CMK (cell line): ENCODE measurements at regions not wholly inside any gene's neighbourhood (a gene's known extent, or its start where the extent isn't known, plus 50 kb on each side); places are given as distances from the start of the nearest gene placed in this dataset.

Experiments used
- DNase-seq: peaks from one replicate; pipeline ENCODE4 v3.0.0-alpha.2; 2010; ENCODE audit warnings: low read depth

DNA sequence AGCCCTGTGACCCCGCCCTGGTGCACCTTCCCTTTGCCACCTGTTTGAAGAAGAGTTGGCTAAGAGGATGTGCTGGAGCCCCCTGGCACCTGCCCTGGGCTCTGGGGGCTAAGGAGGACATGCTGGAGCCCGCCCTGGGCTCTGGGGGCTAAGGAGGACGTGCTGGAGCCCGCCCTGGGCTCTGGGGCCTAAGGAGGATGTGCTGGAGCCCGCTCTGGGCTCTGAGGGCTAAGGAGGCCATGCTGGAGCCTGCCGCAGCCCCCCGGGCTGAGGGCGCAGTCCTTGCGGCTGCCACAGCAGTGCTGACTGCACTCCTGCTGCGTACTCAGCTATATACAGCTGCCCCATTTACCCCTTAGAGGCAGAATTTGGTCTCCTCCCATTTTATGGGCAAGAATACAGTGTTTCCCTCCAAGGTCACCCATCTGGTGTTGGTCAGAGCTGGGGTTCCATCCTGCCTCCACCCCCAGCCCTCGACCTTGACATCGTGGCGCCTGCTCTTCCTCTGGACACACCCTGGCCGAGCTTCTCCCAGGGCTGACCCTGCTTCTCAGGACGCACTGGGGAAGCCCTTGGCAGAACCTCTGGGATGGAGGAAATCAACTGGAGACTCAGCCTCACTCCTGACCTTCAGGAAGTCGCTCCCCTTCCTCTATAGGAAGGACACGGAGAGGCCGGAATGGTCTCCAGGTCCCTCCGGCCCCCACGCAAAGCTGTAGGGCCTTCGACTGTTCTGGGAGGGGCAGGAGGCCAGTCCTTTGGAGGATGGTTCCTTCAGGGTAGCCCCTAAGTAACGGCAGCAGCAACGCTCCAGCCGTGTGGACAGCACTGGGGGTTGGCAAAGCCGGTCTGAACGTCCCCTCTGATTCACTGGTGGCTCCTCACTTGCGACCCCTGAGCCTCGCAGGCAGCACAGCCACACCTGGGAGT, 65.0 kb upstream of the HPCAL1 start:
- no peak for DNase-seq

DNA sequence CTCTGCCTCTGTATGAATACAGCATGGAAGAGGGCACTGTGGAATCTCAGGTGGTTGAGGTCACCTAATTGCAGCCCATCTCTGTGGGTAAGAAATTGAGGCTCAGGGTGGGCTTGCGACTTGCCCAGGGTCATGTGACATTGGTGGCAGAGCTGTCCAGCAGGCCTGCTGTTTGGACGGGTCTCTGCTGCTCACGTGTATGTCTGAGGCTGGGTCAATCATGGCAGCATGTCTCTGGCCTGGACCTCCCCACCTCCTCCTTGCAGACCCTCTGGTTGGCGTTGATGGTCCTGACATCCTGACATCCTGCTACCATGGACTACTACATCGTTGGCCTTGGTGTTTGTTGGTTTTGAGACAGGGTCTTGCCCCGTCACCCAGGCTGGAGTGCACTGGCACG, 64.3 kb upstream of the HPCAL1 start:
- DNase-seq = no peak

DNA sequence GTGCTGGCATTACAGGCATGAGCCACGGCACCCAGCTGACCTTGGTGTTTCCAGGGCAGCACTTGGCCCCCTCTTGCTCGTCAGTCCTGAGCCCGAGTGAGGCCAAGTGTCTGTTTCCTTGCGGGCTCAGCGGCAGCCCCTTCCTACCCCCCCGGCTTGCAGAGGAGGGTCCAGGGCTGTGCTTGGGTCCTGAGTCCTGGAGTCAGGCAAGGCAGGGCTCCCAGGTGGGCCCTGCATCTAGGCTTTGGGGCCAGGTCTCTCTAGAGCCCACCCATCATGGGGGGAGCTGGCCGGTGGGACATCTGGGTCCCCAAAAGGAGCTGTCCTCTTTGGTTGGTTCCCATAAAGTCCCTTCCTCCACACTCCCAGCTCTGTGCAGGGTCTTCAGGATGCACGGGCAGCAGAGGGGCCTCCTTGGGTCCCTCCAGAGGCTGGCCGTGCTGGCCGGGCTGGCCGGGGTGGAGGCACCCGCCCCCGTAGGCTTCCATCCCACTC, 63.7 kb upstream of the HPCAL1 start:
- DNase-seq = no peak

DNA sequence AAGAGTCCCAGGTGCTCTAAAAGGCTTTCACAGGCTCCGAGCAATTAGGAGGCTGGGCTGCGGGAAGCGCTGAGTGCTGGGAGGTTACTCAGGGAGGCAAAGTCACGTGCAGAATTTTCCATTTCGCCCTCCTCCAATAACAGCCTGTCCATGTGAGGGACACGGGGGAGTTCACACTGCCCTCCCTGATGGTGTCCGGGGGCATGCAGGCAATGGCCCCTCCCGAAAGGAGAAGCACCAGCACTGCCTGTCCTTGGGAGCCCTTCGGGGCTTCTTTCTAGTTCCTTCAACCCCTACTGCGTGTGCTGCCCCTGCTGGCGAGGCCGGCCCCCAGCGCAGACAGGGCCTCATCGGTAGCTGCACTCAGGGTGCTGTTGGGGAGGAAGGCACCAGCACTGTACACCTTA, 63.1 kb upstream of the HPCAL1 start:
- no peak for DNase-seq

DNA sequence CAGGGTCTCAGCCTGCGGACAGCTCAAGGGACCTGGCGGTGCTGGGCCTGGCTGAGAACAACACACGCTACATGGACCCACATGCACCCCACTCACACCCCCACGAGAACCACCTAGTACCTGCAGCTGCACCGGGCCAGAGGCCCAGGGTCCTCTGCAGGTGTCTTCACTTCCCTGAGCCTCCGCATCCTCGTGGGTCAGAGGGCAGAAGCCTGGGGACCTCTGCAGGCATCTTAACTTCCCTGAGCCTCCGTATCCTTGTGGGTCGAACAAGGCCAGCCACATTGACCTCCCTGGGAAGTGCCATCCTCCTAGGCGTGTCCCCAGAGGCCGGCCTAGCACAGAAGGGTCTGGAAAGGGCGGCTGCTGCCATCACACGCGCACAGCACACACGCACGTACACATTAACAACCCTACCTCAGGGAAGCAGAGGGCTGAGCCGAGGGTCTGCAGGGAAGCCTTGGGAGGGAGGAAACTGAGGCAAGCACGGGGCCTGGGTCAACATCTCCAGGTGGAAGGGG, 62.5 kb upstream of the HPCAL1 start:
- no peak for DNase-seq

DNA sequence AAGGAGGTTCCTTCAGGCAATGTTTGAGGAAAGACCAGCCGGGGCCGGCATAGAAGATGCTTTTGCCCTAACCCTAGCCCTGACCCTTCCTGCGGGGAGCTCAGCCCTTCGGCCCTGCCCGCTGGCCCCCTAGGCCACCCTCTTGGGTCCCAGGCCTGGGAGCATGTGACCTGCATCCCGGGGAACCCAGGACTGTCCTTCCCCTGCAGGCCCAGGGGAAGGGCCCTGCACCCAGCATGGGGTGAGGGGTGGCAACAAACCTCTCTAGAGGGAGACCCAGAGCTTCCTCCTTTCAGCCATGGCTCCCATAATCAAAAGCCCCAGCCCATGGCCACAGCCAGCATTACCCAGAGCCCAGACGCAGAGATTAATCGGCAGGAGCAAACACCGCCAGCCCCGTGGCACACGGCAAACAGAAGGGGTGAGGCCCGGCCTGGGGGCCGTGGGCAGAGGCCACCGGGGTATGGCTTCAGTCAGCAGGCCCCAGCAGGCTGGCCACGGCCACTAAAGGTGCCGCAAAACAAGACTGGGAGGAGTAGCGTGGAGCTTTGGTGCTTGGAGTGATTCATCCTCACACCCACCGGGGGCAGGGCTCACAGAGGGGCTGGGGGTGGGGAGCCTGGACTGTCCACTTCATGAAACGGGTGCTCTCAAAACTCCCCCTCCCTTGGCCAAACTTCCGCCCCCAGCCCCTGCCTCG, 61.6 kb upstream of the HPCAL1 start:
- no peak for DNase-seq

DNA sequence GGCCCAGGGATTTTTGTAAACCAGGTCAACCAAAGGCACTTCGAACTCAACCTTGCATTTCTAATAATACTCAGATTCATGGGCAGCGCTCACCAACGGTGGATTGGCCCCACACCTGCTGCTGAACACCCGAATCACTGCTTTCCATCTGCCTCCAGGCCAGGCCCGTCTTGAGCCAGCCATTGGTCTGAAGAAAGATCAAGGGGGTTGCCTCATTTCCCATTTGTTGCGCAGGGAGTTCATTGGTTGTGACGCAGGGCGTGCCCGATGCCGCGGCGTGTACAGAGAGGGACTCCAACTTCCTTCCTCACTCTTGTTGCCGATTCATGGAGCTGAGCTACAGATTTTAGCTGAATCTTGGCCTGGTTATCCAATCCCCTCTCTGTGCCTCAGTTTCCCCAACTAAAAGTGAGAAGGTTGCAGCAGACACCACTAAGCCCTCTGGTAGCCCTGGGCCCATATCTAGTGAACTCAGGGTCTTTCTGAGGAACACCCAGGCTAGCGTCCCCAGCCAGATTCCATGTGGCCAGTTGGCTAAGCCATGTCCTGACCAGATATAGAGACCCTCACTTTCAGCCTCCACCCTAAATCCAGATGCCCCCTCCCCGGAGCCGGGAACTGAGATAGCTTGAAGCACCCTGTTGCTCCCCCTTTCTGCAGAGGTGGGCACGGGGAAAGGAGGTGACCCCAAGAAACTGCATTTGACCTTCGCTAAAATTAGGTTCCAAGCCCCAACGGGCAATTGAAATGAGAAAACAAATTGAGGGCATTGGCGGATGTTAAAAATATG, 60.9 kb upstream of the HPCAL1 start:
- DNase-seq = no peak

DNA sequence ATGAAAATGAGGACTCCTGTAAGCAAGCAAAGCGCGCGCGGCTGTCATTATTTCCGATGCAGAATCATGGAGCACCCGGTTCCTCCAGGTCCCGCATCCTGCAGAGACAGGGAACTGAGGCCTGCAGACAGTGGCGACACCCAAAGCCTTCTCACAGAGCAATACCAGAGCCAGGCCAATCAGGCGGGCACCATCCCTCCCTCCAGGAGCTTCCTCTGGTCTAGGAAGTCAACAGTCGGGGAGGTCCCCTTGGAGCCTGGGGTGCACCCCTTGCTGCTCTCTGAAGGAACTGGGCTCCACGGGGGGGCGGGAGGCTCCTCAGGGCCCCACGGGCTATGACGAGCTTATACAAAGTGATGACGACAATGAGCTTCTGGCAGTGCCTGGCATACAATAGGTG, 60.3 kb upstream of the HPCAL1 start:
- no peak for DNase-seq

DNA sequence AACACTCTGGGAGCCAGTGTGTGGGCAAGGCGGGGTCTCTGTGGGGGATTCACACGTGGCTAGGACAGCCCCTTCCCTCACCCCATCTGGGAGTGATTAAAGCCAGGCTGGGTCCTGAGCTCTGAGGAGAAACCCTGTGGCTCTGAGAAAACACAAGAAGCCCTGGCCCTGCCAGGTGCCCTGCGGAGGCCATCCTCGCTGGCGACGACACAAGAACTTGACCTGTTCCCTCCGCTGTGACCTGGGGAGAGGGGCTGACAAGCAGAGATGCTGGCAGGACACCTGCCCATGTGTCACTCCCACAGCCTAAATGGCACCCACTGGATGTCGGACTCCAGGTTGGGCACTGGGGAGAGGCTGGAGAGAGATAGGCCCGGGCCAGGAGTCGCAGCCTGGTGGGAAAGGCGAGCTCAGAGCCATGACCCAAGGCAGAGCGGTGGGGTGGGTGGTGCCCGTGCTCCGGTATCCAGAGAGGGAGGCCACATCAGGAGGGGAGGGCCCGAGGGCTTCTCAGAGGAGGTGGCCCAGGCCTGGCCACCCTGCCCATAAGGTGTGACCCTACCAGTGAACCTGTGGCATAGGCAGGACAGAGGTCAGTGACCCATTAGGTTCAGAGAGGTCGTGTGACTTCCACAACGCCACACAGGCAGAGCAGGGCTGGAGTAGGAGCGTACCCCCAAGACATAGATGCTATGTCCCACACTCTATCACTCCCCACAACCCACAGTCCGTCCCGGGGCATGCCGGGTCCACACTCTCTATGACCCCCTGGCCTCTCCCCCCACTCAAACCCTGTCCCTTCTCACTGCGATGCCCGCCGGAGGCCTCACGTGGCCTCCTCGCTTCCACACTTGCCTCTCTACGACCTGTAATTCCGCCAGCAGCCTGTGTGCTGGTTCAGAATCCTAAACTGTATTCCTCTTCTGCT, 59.4 kb upstream of the HPCAL1 start:
- no peak for DNase-seq

DNA sequence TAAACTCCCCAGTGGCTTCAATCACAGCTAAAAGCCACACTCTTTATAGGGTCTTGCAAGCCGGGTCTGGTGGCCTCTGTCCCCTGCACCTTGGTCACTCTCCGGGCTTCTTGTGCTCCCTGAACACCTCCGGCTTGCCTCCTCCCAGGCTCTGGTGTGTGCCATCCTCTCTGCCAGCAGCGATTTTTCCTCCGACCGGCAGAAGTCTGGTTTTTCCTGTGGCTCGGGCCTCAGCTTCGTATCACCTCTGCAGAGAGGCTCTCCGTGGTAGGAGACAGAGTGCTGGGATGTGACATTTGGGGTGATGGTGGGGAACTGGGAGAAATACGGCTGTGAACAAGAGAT, 58.8 kb upstream of the HPCAL1 start:
- DNase-seq = no peak

DNA sequence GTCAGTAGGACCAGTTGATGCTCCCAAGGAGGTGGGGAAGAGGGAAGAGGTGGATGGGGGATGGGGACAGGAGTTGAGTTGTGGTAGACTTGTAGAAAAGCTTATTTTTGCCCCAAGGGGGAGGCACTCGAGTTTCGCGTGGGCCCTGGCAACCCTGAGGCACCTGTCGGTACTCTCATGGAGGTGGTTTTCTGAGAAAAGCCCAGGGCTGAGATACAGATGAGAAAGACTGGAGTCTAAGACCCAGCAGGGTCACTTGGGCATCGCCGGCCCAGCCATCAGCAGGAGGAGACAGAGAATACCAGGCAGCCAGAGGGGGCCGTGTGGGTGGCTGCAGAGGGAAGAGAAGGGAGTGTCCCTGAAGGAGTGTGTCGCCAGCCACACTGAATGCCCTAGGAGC, 57.7 kb upstream of the HPCAL1 start:
- DNase-seq = no peak

DNA sequence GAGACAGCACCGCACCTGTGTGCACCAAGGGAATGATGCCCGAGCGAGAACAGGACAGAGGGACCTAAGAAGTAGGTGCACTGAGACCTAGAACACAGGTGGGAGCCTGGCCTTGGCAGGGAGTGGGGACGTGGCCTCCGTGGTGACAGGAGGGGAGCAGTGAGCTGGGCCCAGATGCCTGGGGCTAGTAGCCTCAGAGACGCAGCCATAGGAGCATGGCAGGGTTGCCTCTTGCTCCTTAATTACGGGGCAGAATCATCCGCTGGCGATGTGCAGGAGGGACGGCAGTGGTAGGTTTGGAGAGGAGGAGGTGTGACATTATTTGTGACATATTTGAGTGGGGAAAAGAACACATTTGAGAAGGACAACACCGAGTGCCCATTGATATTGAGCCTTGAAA, 57.0 kb upstream of the HPCAL1 start:
- no peak for DNase-seq

DNA sequence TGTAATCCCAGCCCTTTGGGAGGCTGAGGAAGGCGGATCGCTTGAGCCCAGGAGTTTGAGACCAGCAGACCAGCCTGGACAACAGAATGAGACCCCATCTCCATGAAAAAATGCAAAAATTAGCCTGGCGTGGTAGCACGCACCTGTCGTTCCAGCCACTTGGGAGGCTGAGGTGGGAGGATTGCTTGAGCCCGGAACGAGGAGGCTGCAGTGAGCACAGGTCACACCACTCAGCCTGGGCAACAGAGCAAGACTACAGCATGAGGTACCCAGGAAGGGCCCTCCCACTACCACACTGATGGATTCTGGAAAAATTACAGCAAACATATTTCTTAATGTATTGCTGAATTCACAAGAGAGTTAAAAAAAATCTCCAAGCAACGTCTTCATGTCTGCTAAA, 56.3 kb upstream of the HPCAL1 start:
- DNase-seq = no peak

DNA sequence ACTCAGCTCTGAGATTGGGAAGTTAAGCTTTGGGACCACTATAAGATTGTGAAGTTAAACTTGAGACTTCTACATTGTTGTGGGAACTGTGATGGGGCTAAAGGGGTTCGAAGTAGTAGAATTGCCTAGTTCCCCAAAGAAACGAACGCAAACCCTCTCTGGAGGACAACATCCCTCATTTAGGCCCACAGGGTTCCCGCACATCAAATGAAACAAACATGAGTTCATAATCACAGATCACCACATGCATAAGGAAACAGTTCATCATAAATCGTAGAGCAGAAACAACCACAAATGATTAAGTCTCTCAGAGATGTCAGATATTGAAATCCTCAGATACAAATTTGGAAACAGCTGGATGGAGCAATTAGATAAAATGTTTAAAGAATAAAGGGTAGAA, 55.9 kb upstream of the HPCAL1 start:
- DNase-seq = no peak

DNA sequence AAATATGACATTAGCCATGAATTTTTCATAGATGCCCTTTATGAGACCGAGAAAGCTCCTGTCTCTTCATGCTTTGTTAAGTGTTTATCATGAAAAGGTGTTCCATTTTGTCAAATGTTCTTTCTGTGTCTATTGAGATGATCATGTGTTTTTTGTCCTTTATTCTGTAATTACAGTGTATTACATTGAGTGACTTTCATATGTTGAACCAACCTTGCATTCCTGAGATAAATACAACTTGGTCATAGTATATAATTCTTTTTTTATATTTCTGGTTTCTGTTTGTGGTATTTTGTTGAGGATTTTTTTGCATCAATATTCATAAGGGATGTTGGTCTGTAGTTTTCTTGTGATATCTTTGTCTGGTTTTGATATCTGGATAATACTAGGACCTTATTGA, 52.9 kb upstream of the HPCAL1 start:
- DNase-seq = no peak

DNA sequence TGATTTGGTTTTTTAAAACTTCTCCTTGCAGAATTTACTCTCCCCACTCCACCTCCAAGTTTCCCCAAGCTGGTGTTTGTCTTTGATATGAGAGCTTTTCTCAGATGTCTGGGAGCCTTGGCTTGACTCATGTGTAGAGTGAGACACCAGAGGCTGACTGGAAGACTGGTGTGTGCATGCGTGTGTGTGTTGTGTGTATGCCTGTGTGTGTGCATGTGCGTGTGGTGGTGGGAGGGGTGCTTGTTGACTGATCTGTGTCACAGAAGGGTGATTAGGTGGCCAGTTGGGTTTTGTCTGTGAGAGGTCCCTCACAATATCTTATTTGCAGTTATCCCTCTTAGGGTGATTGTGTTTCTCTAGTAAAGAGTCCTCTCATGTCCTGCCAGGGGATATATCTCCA, 50.5 kb upstream of the HPCAL1 start:
- no peak for DNase-seq

DNA sequence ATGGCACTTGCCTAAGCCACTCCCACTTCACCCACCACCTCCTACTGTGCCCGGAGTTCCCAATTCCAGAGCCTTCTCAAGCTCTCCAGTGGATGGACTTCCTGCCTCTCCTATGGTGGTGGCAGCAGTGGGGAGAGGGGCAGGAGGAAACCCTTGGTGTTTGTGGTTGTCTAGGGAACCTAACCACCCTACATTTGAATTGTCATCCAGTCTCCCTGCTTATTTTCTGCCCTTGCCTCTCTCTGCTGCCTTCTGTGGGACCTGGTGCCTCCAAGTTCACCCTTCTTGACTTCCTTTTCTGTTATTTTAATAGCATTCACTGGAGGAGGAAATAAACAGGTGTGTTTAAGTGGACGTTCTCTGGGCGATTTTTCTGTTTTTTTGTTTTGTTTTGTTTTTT, 50.0 kb upstream of the HPCAL1 start:
- DNase-seq = no peak
